HepG2 (cell line): ENCODE measurements at regions not wholly inside any gene's neighbourhood (a gene's known extent, or its start where the extent isn't known, plus 50 kb on each side); places are given as distances from the start of the nearest gene placed in this dataset.

Experiments used
- ATAC-seq: fragments of 200-7000 bp; cut with Tn5 transposase; 3 replicates; pipeline ENCODE4 v1.9.1; 2020; ENCODE audit warnings: mild to moderate bottlenecking, moderate library complexity
- BruUV-seq: library from RNA; stranded (reverse); fragments of 400-500 nt; replicated peaks from 2 replicates; lab custom pipeline; 2021; lab: Mats Ljungman, UMichigan
- CTCF ChIA-PET: fragments of 300-600 bp; formaldehyde crosslinking; extraction: SDS; loops from one replicate; lab custom pipeline; 2021; ENCODE audit warnings: low total read pairs, inconsistent platforms, low intra/inter-chr PET ratio; lab: Yijun Ruan, JAX
- POLR2A ChIA-PET: fragments of 350-600 bp; sonication (Branson Sonifier 250); formaldehyde crosslinking; loops from one replicate; lab custom pipeline; 2020; ENCODE audit warnings: antibody characterized with exemption, inconsistent platforms; lab: Yijun Ruan, JAX
- DNase-seq: peaks from one replicate; pipeline ENCODE4 v3.0.0-alpha.2; 2015; ENCODE audit warnings: low spot score
- FAIRE-seq: peaks from 3 replicates; lab custom pipeline; 2011; peaks lifted over from hg19 to GRCh38; lab: Jason Lieb, UNC
- H2AFZ ChIP-seq: one replicate; pipeline ENCODE4 v1.6.1; 2011; ENCODE audit warnings: low read length, inconsistent platforms
- H3K27ac ChIP-seq: fragments of 300-600 bp; 3 replicates; pipeline ENCODE4 v1.8.0; 2011; ENCODE audit warnings: mixed run types, mild to moderate bottlenecking, mixed read lengths, low read length, inconsistent platforms; ENCODE audit not compliant: insufficient read depth; ENCODE audit errors: extremely low read length
- H3K27me3 ChIP-seq, 2 experiments: fragments of 200-600 bp in 1 of 2; 2 replicates in 1 of 2; 3 replicates in 1 of 2; pipeline versions ENCODE4 v1.6.0 to v1.8.0; 2011; ENCODE audit warnings: low read length in 2 of 2, mild to moderate bottlenecking in 2 of 2, moderate library complexity in 2 of 2, inconsistent platforms in 1 of 2; ENCODE audit not compliant: insufficient read depth in 2 of 2, control insufficient read depth in 1 of 2
- H3K36me3 ChIP-seq, 2 experiments: fragments of 200-600 bp in 1 of 2; replicated peaks in 1 of 2; 2 replicates in 1 of 2; 3 replicates in 1 of 2; pipeline versions ENCODE4 v1.5.1 to v1.8.0; 2011; ENCODE audit warnings: low read length in 2 of 2, inconsistent platforms in 1 of 2; ENCODE audit not compliant: insufficient read depth in 2 of 2, control insufficient read depth in 1 of 2
- H3K4me1 ChIP-seq: 2 replicates; pipeline ENCODE4 v1.5.1; 2012; ENCODE audit warnings: low read length, inconsistent platforms; ENCODE audit not compliant: insufficient read depth
- H3K4me2 ChIP-seq: 2 replicates; pipeline ENCODE4 v1.6.0; 2011; ENCODE audit warnings: low read depth, low read length, inconsistent platforms
- H3K4me3 ChIP-seq, 3 experiments: fragments of 200-600 bp in 1 of 3; sonication (generic), shearing (Covaris generic) in 1 of 3; replicated peaks in 1 of 3; 2 replicates each; pipeline ENCODE4 v1.5.1; 2011 to 2016; ENCODE audit warnings: low read length in 3 of 3, inconsistent platforms in 2 of 3, low read depth in 2 of 3, mild to moderate bottlenecking in 2 of 3, control low read depth in 1 of 3, mixed read lengths in 1 of 3; ENCODE audit not compliant: insufficient read depth in 1 of 3
- H3K79me2 ChIP-seq: one replicate; pipeline ENCODE4 v1.6.1; 2011; ENCODE audit warnings: low read length, inconsistent platforms; ENCODE audit not compliant: insufficient read depth
- H3K9ac ChIP-seq: 2 replicates; pipeline ENCODE4 v1.6.0; 2011; ENCODE audit warnings: mild to moderate bottlenecking, low read depth, low read length, inconsistent platforms; ENCODE audit not compliant: insufficient read depth
- H3K9me3 ChIP-seq: 2 replicates; pipeline ENCODE4 v1.5.1; 2012; ENCODE audit warnings: mild to moderate bottlenecking, low read length
- H4K20me1 ChIP-seq: 2 replicates; pipeline ENCODE4 v1.6.0; 2011; ENCODE audit warnings: inconsistent platforms, mild to moderate bottlenecking, low read length, moderate library complexity; ENCODE audit not compliant: insufficient read depth
- CBX5 ChIP-seq: sonication (generic); formaldehyde crosslinking; IDR thresholded peaks from 2 replicates; pipeline ENCODE4 v1.4.0; 2020; ENCODE audit warnings: missing genetic modification reagents, borderline replicate concordance
- DR1 ChIP-seq: sonication (generic); formaldehyde crosslinking; IDR thresholded peaks from 2 replicates; pipeline ENCODE4 v1.8.0; 2021; ENCODE audit warnings: mild to moderate bottlenecking, missing genetic modification reagents, inconsistent platforms
- GPBP1L1 ChIP-seq: sonication (generic); formaldehyde crosslinking; IDR thresholded peaks from 2 replicates; pipeline ENCODE4 v1.5.0; 2020; ENCODE audit warnings: mild to moderate bottlenecking, missing genetic modification reagents
- MTF2 ChIP-seq: sonication (generic); formaldehyde crosslinking; IDR thresholded peaks from 2 replicates; pipeline ENCODE4 v1.5.0; 2020; ENCODE audit warnings: missing genetic modification reagents, borderline replicate concordance
- MYC ChIP-seq: sonication (generic); formaldehyde crosslinking; IDR thresholded peaks from 2 replicates; pipeline ENCODE4 v1.9.0; 2021; ENCODE audit warnings: missing genetic modification reagents, borderline replicate concordance
- RAD21 ChIP-seq: fragments of 450-650 bp; formaldehyde crosslinking; IDR thresholded peaks from 2 replicates; pipeline ENCODE4 v1.5.0; 2020; ENCODE audit warnings: mild to moderate bottlenecking
- RBAK ChIP-seq: sonication (generic); formaldehyde crosslinking; IDR thresholded peaks from 2 replicates; pipeline ENCODE4 v1.5.1; 2020; ENCODE audit warnings: mild to moderate bottlenecking, missing genetic modification reagents
- TBP ChIP-seq: sonication (generic); formaldehyde crosslinking; IDR thresholded peaks from 2 replicates; pipeline ENCODE4 v1.5.0; 2020; ENCODE audit warnings: missing genetic modification reagents
- ZFP36L1 ChIP-seq: sonication (generic); formaldehyde crosslinking; IDR thresholded peaks from 2 replicates; pipeline ENCODE4 v1.8.0; 2022; ENCODE audit warnings: mild to moderate bottlenecking, missing genetic modification reagents, moderate library complexity
- ZNF20 ChIP-seq: sonication (generic); formaldehyde crosslinking; IDR thresholded peaks from 2 replicates; pipeline ENCODE4 v1.4.0; 2020; ENCODE audit warnings: mild to moderate bottlenecking, moderate library complexity, missing genetic modification reagents
- ZNF253 ChIP-seq: sonication (generic); formaldehyde crosslinking; IDR thresholded peaks from 2 replicates; pipeline ENCODE4 v1.8.0; 2022; ENCODE audit warnings: mild to moderate bottlenecking, missing genetic modification reagents, borderline replicate concordance
- ZNF382 ChIP-seq: sonication (generic); formaldehyde crosslinking; IDR thresholded peaks from 2 replicates; pipeline ENCODE4 v1.5.0; 2020; ENCODE audit warnings: missing genetic modification reagents, mild to moderate bottlenecking, borderline replicate concordance
- ZNF629 ChIP-seq: sonication (generic); formaldehyde crosslinking; conservative IDR thresholded peaks from 2 replicates; pipeline ENCODE4 v1.5.0; 2020; ENCODE audit warnings: missing genetic modification reagents
- ZNF713 ChIP-seq: sonication (generic); formaldehyde crosslinking; IDR thresholded peaks from 2 replicates; pipeline ENCODE4 v1.4.0; 2020; ENCODE audit warnings: mild to moderate bottlenecking, missing genetic modification reagents
- ZSCAN9 ChIP-seq: IDR thresholded peaks from 2 replicates; pipeline ENCODE4 v1.6.1; 2016; ENCODE audit warnings: borderline replicate concordance
- WGBS: methylation state at CpG from one replicate; pipeline ENCODE4 v1.1.6; 2017; ENCODE audit warnings: low lambda C conversion rate; 5-methylcytosine and 5-hydroxymethylcytosine counted together
- in situ Hi-C: cut with HindIII; loops from 2 replicates; pipeline ENCODE4 v1.10.0; 2017; ENCODE audit warnings: low pct_unique_long_range_greater_than_20kb; ENCODE audit not compliant: extremely low pct_ligation_motif_present
- intact Hi-C: fragments of 100-400 bp; cut with micrococcal nuclease; formaldehyde crosslinking; loops from one replicate; pipeline ENCODE4 v1.10.0; 2022; ENCODE audit not compliant: unreplicated experiment
- TF ChIP-seq, protein P1 (sequence below): sonication (generic); formaldehyde crosslinking; IDR thresholded peaks from 2 replicates; pipeline ENCODE4 v1.4.0; 2020; ENCODE audit warnings: mild to moderate bottlenecking, low read depth, missing genetic modification reagents
- TF ChIP-seq, protein P2 (sequence below): sonication (generic); formaldehyde crosslinking; IDR thresholded peaks from 2 replicates; pipeline ENCODE4 v1.4.0; 2020; ENCODE audit warnings: missing genetic modification reagents

- ChIA-PET POLR2A (no interaction called here), CTCF (no interaction called here)
- WGBS, result 17% methylated on average over 7 of the region's 7 CpGs
Observed at GRCh38 chr1:192904438-192904895, 95.6 kb downstream of the RGS2 start.

DNA sequence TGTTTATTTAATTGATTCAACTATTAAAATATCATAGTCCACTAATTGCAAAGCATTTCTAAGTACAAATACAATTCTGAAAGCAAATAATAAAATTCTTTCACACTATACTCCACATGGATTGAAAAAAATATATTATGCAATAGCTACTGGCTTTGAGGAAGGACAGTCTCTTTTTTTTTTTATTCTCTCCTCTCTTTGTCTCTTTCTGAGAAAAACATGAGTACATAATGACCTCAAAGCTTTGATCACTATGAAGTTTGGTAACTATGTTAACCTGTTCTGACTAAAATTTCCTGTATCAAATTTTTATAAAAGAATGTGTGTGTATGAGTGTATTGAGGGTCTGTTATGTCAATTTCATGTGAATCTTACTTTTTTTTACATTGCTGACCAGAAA is 96.2 kb downstream of the RGS2 start:
- BruUV-seq, result no TSS peak
- no peak for FAIRE-seq
- intact Hi-C loops, result no loop called here
- no peak for TF ChIP-seq ZSCAN9
- no peak for TF ChIP-seq ZNF20 (CRISPR knock-in tag)
- TF ChIP-seq RAD21, result no peak
- no peak for TF ChIP-seq ZNF713
- TF ChIP-seq ZFP36L1 (CRISPR knock-in tag), result no peak
- no peak for TF ChIP-seq MTF2 (CRISPR knock-in tag)
- TF ChIP-seq ZNF629, result no peak
- no peak for TF ChIP-seq TBP (CRISPR knock-in tag)
- TF ChIP-seq RBAK (CRISPR knock-in tag), result no peak
- no peak for TF ChIP-seq ZNF382 (CRISPR knock-in tag)
- no peak for TF ChIP-seq ZNF253 (CRISPR knock-in tag)
- TF ChIP-seq, protein P1, sequence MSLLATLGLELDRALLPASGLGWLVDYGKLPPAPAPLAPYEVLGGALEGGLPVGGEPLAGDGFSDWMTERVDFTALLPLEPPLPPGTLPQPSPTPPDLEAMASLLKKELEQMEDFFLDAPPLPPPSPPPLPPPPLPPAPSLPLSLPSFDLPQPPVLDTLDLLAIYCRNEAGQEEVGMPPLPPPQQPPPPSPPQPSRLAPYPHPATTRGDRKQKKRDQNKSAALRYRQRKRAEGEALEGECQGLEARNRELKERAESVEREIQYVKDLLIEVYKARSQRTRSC (CRISPR knock-in tag), result no peak
- TF ChIP-seq MYC (CRISPR knock-in tag), result no peak
- TF ChIP-seq GPBP1L1 (CRISPR knock-in tag), result no peak
- TF ChIP-seq, protein P2, sequence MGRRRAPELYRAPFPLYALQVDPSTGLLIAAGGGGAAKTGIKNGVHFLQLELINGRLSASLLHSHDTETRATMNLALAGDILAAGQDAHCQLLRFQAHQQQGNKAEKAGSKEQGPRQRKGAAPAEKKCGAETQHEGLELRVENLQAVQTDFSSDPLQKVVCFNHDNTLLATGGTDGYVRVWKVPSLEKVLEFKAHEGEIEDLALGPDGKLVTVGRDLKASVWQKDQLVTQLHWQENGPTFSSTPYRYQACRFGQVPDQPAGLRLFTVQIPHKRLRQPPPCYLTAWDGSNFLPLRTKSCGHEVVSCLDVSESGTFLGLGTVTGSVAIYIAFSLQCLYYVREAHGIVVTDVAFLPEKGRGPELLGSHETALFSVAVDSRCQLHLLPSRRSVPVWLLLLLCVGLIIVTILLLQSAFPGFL (CRISPR knock-in tag), result no peak
- TF ChIP-seq DR1 (CRISPR knock-in tag), result no peak

More at GRCh38 chr1:192904438-192904895, 95.6 kb downstream of the RGS2 start:
- intact Hi-C loops, result no loop called here
- Histone ChIP-seq H3K27ac (no peak overlapping the region), H3K4me2 (no peak overlapping the region), H3K79me2 (no peaks in the 10 kb centered on the region), H2AFZ (no peak overlapping the region), H3K4me1 (no peaks in the 10 kb centered on the region), H3K9me3 (no peaks in the 10 kb centered on the region), H3K36me3 (no peaks in the 10 kb centered on the region), H3K9ac (no peak overlapping the region), H4K20me1 (no peaks in the 10 kb centered on the region), H3K4me3 (no peak overlapping the region), H3K27me3 (no peaks in the 10 kb centered on the region)
- no peak for FAIRE-seq
- in situ Hi-C loops, result no loop called here
- BruUV-seq, result no TSS peak
- no peak for TF ChIP-seq CBX5 (CRISPR knock-in tag)
- ATAC-seq, result no peak
- no peak for DNase-seq

More for the DNA sequence above, 96.2 kb downstream of the RGS2 start:
- Histone ChIP-seq H3K36me3 (no peaks in the 10 kb centered on the region), H2AFZ (no peak overlapping the region), H3K4me2 (no peak overlapping the region), H3K9ac (no peak overlapping the region), H3K79me2 (no peaks in the 10 kb centered on the region), H3K4me1 (no peaks in the 10 kb centered on the region), H4K20me1 (no peaks in the 10 kb centered on the region), H3K9me3 (no peaks in the 10 kb centered on the region), H3K27me3 (no peaks in the 10 kb centered on the region), H3K4me3 (no peak overlapping the region), H3K27ac (no peak overlapping the region)
- ChIA-PET CTCF (no interaction called here), POLR2A (no interaction called here)
- in situ Hi-C loops, result no loop called here
- ATAC-seq (no peak), DNase-seq (no peak)
